Gastrocnemius medialis (tissue), 4 donors: ENCODE measurements at regions not wholly inside any gene's neighbourhood (a gene's known extent, or its start where the extent isn't known, plus 50 kb on each side); places are given as distances from the start of the nearest gene placed in this dataset.

Source experiments
- ATAC-seq, 2 donors: fragments of 150-250 bp; one replicate each; pipeline ENCODE4 v1.9.1; 2016
- DNase-seq, 2 donors: peaks; one replicate each; pipeline ENCODE4 v3.0.0-alpha.2; 2019
- H3K27ac ChIP-seq, 4 donors: fragments of 200-600 bp; sonication (generic); 1 replicate in 1 of 4; 2 replicates in 3 of 4; pipeline ENCODE4 v1.5.1; 2016 to 2018; ENCODE audit warnings: mild to moderate bottlenecking in 2 of 4, moderate library complexity in 1 of 4
- H3K27me3 ChIP-seq, 3 donors: fragments of 200-600 bp; sonication (generic) in 2 of 3; 1 replicate in 1 of 3; 2 replicates in 2 of 3; pipeline versions ENCODE4 v1.5.1 to v1.6.0; 2016 to 2019; ENCODE audit warnings: mild to moderate bottlenecking in 1 of 3, moderate library complexity in 1 of 3
- H3K36me3 ChIP-seq, 2 donors: fragments of 200-600 bp; sonication (generic) in 1 of 2; one replicate each; pipeline ENCODE4 v1.5.1; 2017 to 2018
- H3K4me1 ChIP-seq, 2 donors: fragments of 200-600 bp; sonication (generic) in 1 of 2; one replicate each; pipeline ENCODE4 v1.5.1; 2016 to 2017; ENCODE audit warnings: mild to moderate bottlenecking in 2 of 2
- H3K4me3 ChIP-seq, 4 donors: fragments of 200-600 bp; sonication (generic) in 3 of 4; 1 replicate in 1 of 4; 2 replicates in 3 of 4; pipeline ENCODE4 v1.5.1; 2016 to 2019; ENCODE audit warnings: mild to moderate bottlenecking in 2 of 4
- H3K9me3 ChIP-seq, 3 donors: fragments of 200-600 bp; sonication (generic) in 2 of 3; 1 replicate in 1 of 3; 2 replicates in 2 of 3; pipeline ENCODE4 v1.5.1; 2016 to 2019
- CTCF ChIP-seq, 5 experiments: fragments of 450-650 bp in 3 of 5; fragments of 200-600 bp in 2 of 5; sonication (generic) in 2 of 5; IDR thresholded peaks in 4 of 5; conservative IDR thresholded peaks in 1 of 5; 1 replicate in 4 of 5; 2 replicates in 1 of 5; pipeline ENCODE4 v1.5.1; 2016 to 2019; ENCODE audit warnings: antibody characterized with exemption in 5 of 5, mild to moderate bottlenecking in 3 of 5, moderate library complexity in 3 of 5
- POLR2A ChIP-seq, 2 donors: fragments of 450-650 bp; IDR thresholded peaks; one replicate each; pipeline ENCODE4 v1.6.1; 2017; ENCODE audit warnings: antibody characterized with exemption in 2 of 2, mild to moderate bottlenecking in 2 of 2, moderate library complexity in 2 of 2
- in situ Hi-C, 4 donors: fragments of 200-750 bp; cut with MboI; loops; one replicate each; pipeline versions ENCODE4 v1.15.0 to v1.8.0; 2017; ENCODE audit warnings: low sequenced_read_pairs in 4 of 4
- intact Hi-C: fragments of 100-400 bp; cut with DNase I; formaldehyde crosslinking; loops from one replicate; pipeline ENCODE4 v1.15.1; 2023; ENCODE audit warnings: low total_unique reads

DNA sequence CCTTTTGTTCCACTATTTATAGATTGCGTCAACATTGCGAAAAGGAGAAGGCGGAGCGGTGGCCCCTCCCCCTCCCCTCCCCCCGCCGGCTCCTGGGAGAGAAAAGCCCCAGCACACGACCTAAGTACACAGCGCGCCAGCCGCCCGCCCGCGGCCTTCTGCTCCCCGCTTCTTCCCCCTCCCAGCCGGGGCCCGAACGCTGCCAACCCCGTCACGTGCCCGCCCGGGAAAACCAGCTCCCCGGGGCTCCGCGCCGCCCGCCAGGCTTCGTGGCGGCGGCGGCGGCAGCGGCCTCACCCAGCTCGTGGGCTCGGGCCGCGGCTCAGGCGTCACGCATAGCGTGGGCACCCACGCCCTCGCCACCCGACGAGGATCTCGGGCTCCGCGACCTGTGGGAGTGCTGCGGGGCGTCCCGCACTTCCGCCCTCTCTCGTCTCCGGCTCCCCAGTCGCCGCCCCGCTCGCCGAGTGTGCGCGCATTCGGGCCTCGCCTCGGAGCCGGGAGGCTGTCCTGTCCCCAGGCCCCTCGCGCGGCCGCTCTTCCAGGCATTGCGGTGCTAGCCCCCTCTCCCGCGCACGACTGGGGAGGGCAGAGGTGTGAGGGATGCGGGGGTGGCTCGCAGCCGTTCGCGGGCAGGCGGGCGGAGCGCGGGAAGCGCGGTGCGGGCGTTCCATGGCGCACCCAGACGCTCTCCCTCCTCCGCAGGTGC, 110.5 kb downstream of the KCNRG start:
- Histone ChIP-seq H3K4me1 (peaks cover 34 to 49% of the 10 kb centered on the region in 2 donors), H3K27ac (peak overlapping the region; percentile 98 to 100 (median 99)), H3K4me3 (peak overlapping the region; percentile 84 to 99 (median 90)), H3K27me3 (no peaks in the 10 kb centered on the region), H3K9me3 (no peaks in the 10 kb centered on the region), H3K36me3 (no peaks in the 10 kb centered on the region)
- in situ Hi-C loops: loop anchor here in 2 of 4 donors (5.0 to 10.0 kb wide), 2 partner anchors 38 to 131 kb away; partner anchors contain the start of gene TRIM13 (in 1 of the 2)
- peak; percentile 91 to 95 for TF ChIP-seq POLR2A (IDR thresholded peaks at IDR 0.05)
- TF ChIP-seq CTCF (IDR thresholded peaks at IDR 0.05 in 4 of 5, conservative IDR thresholded peaks at IDR 0.05 in 1 of 5): no peak
- intact Hi-C loops: loop anchor here (1.0 to 5.0 kb wide), 5 partner anchors 97 to 1677 kb away; partner anchors contain the start of genes DHRS12 and KPNA3
- DNase-seq: peak; percentile 94 to 97
- peak; percentile 53 to 63 for ATAC-seq

DNA sequence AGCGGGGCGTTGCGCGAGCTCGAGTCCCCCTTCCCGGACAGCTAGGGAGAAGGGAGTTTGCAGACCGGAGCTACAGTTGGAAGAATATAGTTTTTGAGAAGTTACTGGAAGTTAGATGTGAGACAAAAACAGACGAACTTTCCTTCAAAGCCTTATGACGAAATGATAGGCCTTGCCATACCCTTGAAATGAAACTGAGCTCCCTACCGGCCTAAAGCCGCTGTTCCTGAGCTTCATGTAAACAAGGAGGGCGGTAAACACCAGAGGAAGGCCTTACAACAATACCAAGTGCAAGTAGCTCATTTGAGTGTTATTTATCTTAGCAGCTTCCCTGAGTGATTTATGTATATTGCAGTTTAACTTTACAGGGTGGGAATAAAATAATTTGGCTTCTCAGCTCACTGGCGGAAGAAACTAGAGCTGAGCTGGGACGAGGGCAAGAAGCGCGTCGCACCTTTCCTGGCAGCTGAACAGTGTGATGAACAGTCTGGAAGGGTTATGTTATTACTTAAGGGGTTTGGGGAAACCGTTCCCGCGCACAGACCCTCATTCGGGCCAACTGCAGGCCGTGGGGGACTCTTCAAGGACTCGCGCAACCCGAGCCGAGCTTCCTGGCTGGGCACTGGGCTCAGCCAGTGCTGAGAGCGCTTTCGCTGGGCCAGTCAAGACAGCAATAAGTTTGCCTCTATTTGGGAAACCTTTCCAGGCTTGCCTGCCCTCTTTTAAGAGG, 111.2 kb downstream of the KCNRG start:
- no peak for ATAC-seq
- peaks cover 30 to 42% of the 10 kb centered on the region in 2 donors for H3K4me1 ChIP-seq
- no peak for DNase-seq

GRCh38 chr13:50126993-50127725, 111.9 kb downstream of the KCNRG start:
- TF ChIP-seq POLR2A (IDR thresholded peaks at IDR 0.05) (no peak), CTCF (IDR thresholded peaks at IDR 0.05 in 4 of 5, conservative IDR thresholded peaks at IDR 0.05 in 1 of 5) (no peak)
- Histone ChIP-seq H3K27me3 (no peaks in the 10 kb centered on the region), H3K4me1 (peaks cover 24 to 35% of the 10 kb centered on the region in 2 donors), H3K4me3 (peak overlapping the region; percentile 84 to 99 (median 90)), H3K27ac (peak overlapping the region; percentile 98 to 100 (median 99)), H3K9me3 (no peaks in the 10 kb centered on the region), H3K36me3 (no peaks in the 10 kb centered on the region)
- DNase-seq (peak; percentile 38 to 58), ATAC-seq (no peak)
- intact Hi-C loops (loop anchor here (5.0 kb wide), 3 partner anchors 95 to 1675 kb away; partner anchors contain the start of genes DHRS12 and KPNA3), in situ Hi-C loops (loop anchor here in 2 of 4 donors (5.0 to 10.0 kb wide), 2 partner anchors 40 to 132 kb away; partner anchors contain the start of gene TRIM13 (in 1 of the 2))

More for the DNA sequence above, 111.2 kb downstream of the KCNRG start:
- H3K36me3 ChIP-seq: no peaks in the 10 kb centered on the region
- H3K9me3 ChIP-seq: no peaks in the 10 kb centered on the region
- TF ChIP-seq POLR2A (IDR thresholded peaks at IDR 0.05) (no peak), CTCF (IDR thresholded peaks at IDR 0.05 in 4 of 5, conservative IDR thresholded peaks at IDR 0.05 in 1 of 5) (no peak)
- H3K27ac ChIP-seq: peak overlapping the region; percentile 98 to 100 (median 99)
- in situ Hi-C loops (loop anchor here in 2 of 4 donors (5.0 to 10.0 kb wide), 2 partner anchors 39 to 132 kb away; partner anchors contain the start of gene TRIM13 (in 1 of the 2)), intact Hi-C loops (loop anchor here (5.0 kb wide), 3 partner anchors 96 to 1676 kb away; partner anchors contain the start of genes DHRS12 and KPNA3)
- H3K27me3 ChIP-seq: no peaks in the 10 kb centered on the region
- H3K4me3 ChIP-seq: peak overlapping the region; percentile 84 to 99 (median 90)

- peak overlapping the region; percentile 84 to 99 (median 90) for H3K4me3 ChIP-seq
- H3K4me1 ChIP-seq: peaks cover 18 to 28% of the 10 kb centered on the region in 2 donors
- DNase-seq (no peak), ATAC-seq (no peak)
- peak overlapping the region; percentile 98 to 100 (median 99) for H3K27ac ChIP-seq
- in situ Hi-C loops (loop anchor here in 2 of 4 donors (5.0 to 10.0 kb wide), 2 partner anchors 41 to 133 kb away; partner anchors contain the start of gene TRIM13 (in 1 of the 2)), intact Hi-C loops (loop anchor here (5.0 kb wide), 3 partner anchors 94 to 1674 kb away; partner anchors contain the start of genes DHRS12 and KPNA3)
- H3K9me3 ChIP-seq: no peaks in the 10 kb centered on the region
- no peaks in the 10 kb centered on the region for H3K36me3 ChIP-seq
- H3K27me3 ChIP-seq: no peaks in the 10 kb centered on the region
- no peak for TF ChIP-seq POLR2A (IDR thresholded peaks at IDR 0.05)
- no peak for TF ChIP-seq CTCF (IDR thresholded peaks at IDR 0.05 in 4 of 5, conservative IDR thresholded peaks at IDR 0.05 in 1 of 5)
Measured at GRCh38 chr13:50127726-50128291, 112.6 kb downstream of the KCNRG start.
